ENCODE measurements at regions not wholly inside any gene's neighbourhood (a gene's known extent, or its start where the extent isn't known, plus 50 kb on each side); places are given as distances from the start of the nearest gene placed in this dataset.

GRCh38 chr6:18795726-18796125 is 408.6 kb downstream of the RNF144B start:
- Mint-ChIP-seq H3K36me3 (ENCODE audit: low read depth) (no peaks in the 10 kb centered on the region), H3K4me3 (no peak overlapping the region), H3K4me1 (ENCODE audit: low read depth) (no peaks in the 10 kb centered on the region), H3K27me3 (ENCODE audit: low read depth) (no peaks in the 10 kb centered on the region), H3K27ac (no peak overlapping the region), H3K9me3 (peaks cover 29% of the 10 kb centered on the region)
- DNase-seq (ENCODE audit: low spot score) = no peak

DNA sequence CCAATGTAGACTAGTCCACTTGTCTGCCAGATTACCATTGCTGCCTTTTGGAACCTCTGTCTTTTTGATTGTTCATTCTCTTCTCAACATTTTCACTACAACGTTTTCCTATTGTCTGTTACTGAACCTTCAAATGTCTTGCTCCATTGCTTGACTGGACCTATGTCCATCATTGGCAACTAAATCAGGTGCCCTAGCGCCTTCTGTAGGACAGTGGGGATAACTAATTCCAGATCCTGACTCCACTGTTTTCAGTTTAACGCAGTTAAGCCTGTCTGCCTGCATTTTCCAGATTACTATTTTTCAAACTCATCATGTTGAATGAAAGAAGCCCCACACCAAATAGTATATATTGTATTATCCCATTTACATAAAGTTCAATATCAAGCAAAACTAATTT is 433.6 kb downstream of the RNF144B start:
- DNase-seq (ENCODE audit: low spot score) = no peak
- Mint-ChIP-seq H3K27me3 (ENCODE audit: low read depth) (no peaks in the 10 kb centered on the region), H3K27ac (no peak overlapping the region), H3K9me3 (peaks cover 35% of the 10 kb centered on the region), H3K4me3 (no peak overlapping the region), H3K36me3 (ENCODE audit: low read depth) (no peaks in the 10 kb centered on the region), H3K4me1 (ENCODE audit: low read depth) (no peaks in the 10 kb centered on the region)

DNA sequence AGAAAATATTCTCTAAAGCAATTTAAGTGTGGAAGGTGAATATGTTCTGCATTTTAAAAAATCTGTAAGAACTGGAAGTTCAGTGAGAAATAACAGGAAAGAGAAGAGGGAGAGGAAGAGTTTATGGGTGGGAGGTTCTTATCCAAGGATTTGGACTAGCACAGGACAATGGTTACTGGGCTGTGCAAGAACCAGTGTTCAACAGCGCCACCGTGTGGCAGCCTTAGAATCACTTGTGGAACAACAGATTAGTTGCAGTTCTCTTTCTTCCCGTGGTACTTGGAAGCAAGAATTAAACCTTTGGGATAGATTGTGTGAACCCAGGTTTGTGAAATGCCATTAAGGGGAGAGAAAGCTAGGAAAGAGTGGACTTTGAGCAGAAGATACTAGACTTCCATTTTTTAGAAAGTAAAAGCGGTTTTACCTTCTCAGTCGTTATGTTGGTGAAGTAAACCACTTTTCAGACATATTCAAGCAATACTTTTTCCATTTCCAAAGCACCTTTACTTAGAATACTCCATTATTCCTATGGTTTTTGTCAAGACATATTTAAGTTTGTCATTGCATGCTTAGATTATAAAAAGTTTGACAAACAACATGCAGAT is 436.7 kb downstream of the RNF144B start:
- H3K27ac Mint-ChIP-seq = no peak overlapping the region
- H3K36me3 Mint-ChIP-seq (ENCODE audit: low read depth) = no peaks in the 10 kb centered on the region
- peak; percentile 4 for DNase-seq (ENCODE audit: low spot score)
- no peaks in the 10 kb centered on the region for H3K4me1 Mint-ChIP-seq (ENCODE audit: low read depth)
- peaks cover 56% of the 10 kb centered on the region for H3K9me3 Mint-ChIP-seq
- H3K27me3 Mint-ChIP-seq (ENCODE audit: low read depth) = no peaks in the 10 kb centered on the region
- H3K4me3 Mint-ChIP-seq = no peak overlapping the region

DNA sequence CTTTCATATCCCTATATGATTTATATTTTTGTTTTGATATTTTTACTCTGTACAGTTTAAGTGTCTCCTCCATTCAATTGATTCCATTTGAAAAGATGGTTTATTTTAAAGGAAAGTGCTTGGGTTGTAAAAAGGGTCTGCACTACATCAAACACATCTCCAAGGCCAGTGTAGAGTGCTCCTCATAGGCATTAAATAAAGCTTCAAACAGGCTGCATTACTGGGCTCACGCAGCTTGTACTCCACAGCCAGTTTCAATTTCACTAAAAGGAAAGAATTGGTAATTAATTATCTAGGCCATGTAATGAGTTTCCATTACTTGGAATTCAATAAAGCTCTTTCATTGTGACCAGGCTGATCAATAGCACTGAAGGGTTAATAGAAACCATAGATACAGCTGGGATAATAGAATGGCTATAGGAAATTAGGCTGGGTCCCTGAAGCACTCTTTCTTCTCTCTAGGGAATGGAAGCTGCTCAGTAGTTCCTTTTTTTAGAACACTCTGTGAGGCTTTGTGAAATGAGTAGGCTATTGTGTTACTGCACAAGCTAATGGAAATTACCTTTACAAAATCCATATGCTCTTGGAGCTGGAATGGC is 442.2 kb downstream of the RNF144B start:
- Mint-ChIP-seq H3K27me3 (ENCODE audit: low read depth) (no peaks in the 10 kb centered on the region), H3K36me3 (ENCODE audit: low read depth) (no peaks in the 10 kb centered on the region), H3K4me3 (no peak overlapping the region), H3K9me3 (peaks cover 34% of the 10 kb centered on the region), H3K27ac (no peak overlapping the region), H3K4me1 (ENCODE audit: low read depth) (no peaks in the 10 kb centered on the region)
- no peak for DNase-seq (ENCODE audit: low spot score)

DNA sequence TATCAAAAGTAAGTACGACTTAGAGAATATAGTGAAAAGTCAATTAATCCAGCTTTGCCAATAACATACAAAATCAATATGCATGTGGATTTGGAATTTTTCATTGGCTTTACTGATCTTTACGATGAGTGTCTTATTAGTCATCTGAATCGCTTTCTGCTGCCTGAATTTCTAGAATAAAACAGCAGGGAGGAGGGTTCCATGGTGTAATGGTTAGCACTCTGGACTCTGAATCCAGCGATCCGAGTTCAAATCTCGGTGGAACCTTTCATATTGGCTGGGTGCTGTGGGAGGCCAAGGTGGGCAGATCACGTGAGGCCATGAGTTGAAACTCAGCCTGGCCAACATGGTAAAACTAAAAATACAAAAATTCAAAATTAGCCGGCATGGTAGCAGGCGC is 448.8 kb downstream of the RNF144B start:
- H3K4me1 Mint-ChIP-seq (ENCODE audit: low read depth) = no peaks in the 10 kb centered on the region
- peaks cover 9% of the 10 kb centered on the region for H3K9me3 Mint-ChIP-seq
- H3K27ac Mint-ChIP-seq = no peak overlapping the region
- H3K4me3 Mint-ChIP-seq = no peak overlapping the region
- H3K27me3 Mint-ChIP-seq (ENCODE audit: low read depth) = no peaks in the 10 kb centered on the region
- no peaks in the 10 kb centered on the region for H3K36me3 Mint-ChIP-seq (ENCODE audit: low read depth)
- no peak for DNase-seq (ENCODE audit: low spot score)

DNA sequence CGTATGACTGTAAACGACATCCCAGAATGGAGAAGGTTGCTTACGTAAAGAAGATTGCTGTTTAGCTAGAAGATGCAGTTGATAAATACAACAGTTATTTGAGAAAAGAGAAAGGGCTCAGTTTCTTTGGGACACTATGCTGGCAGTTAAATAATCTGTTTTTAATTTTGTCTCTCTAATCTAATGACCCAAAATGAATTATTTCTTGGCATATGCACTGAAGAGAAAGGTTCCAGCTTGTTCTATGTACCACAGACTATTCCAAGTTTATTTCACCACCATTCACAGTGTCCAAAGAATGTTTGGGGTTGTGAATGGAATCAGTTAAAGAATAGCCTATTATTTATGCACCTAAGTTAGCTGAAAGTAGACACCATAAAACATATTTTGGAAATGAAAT is 449.9 kb downstream of the RNF144B start:
- peaks cover 7% of the 10 kb centered on the region for H3K9me3 Mint-ChIP-seq
- no peak for DNase-seq (ENCODE audit: low spot score)
- no peak overlapping the region for H3K27ac Mint-ChIP-seq
- H3K4me1 Mint-ChIP-seq (ENCODE audit: low read depth) = no peaks in the 10 kb centered on the region
- H3K27me3 Mint-ChIP-seq (ENCODE audit: low read depth) = no peaks in the 10 kb centered on the region
- H3K4me3 Mint-ChIP-seq = no peak overlapping the region
- H3K36me3 Mint-ChIP-seq (ENCODE audit: low read depth) = no peaks in the 10 kb centered on the region

GRCh38 chr6:18842534-18842933 is 455.4 kb downstream of the RNF144B start:
- Mint-ChIP-seq H3K27ac (no peak overlapping the region), H3K9me3 (peaks cover 7% of the 10 kb centered on the region), H3K36me3 (ENCODE audit: low read depth) (no peaks in the 10 kb centered on the region), H3K4me1 (ENCODE audit: low read depth) (no peaks in the 10 kb centered on the region), H3K4me3 (no peak overlapping the region), H3K27me3 (ENCODE audit: low read depth) (no peaks in the 10 kb centered on the region)
- DNase-seq (ENCODE audit: low spot score) = no peak

GRCh38 chr6:18845896-18846295 is 458.7 kb downstream of the RNF144B start:
- no peaks in the 10 kb centered on the region for H3K4me1 Mint-ChIP-seq (ENCODE audit: low read depth)
- H3K9me3 Mint-ChIP-seq = peaks cover 11% of the 10 kb centered on the region
- no peak for DNase-seq (ENCODE audit: low spot score)
- no peaks in the 10 kb centered on the region for H3K36me3 Mint-ChIP-seq (ENCODE audit: low read depth)
- H3K27me3 Mint-ChIP-seq (ENCODE audit: low read depth) = no peaks in the 10 kb centered on the region
- H3K27ac Mint-ChIP-seq = no peak overlapping the region
- H3K4me3 Mint-ChIP-seq = no peak overlapping the region

DNA sequence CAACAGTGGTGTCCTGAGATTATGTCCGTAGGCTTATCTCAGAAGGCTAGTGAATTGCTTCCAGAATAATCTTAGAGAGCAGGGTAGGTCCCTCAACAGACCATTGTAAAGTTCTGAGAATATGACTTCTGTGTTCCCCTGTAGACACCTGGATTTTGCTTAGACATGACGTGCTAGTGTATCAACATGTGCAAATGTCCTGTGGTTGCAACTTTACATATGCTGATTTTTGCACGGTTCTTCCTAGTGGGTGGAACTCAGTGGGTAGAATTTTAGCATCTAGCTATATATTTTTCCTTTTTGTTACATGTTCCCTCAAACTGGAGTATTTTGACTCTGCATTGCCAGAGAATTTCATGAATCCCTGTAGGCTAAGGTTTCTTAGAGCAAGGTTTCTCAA is 459.2 kb downstream of the RNF144B start:
- Mint-ChIP-seq H3K36me3 (ENCODE audit: low read depth) (no peaks in the 10 kb centered on the region), H3K27me3 (ENCODE audit: low read depth) (no peaks in the 10 kb centered on the region), H3K4me3 (no peak overlapping the region), H3K9me3 (peaks cover 11% of the 10 kb centered on the region), H3K4me1 (ENCODE audit: low read depth) (no peaks in the 10 kb centered on the region), H3K27ac (no peak overlapping the region)
- no peak for DNase-seq (ENCODE audit: low spot score)

DNA sequence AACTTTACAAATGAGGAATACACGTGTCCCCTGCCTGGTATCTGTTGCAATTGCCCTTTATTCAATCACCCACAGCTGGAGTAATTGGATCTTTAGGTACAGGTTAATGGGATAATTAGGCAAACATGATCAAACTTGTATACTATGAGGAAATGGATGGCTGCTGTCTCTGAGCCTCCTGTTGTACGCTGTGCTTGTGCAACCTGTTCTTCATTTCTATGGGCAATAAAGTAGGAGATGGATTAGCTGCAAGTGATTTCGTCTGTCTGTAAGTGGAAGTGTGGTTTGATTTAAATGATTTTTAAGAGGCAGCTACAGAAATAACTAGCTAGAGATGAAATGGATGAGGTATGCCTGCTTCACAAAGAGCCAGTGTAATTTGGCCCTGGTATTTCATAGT is 474.1 kb downstream of the RNF144B start:
- peaks cover 21% of the 10 kb centered on the region for H3K9me3 Mint-ChIP-seq
- no peak for DNase-seq (ENCODE audit: low spot score)
- H3K36me3 Mint-ChIP-seq (ENCODE audit: low read depth) = no peaks in the 10 kb centered on the region
- H3K4me1 Mint-ChIP-seq (ENCODE audit: low read depth) = no peaks in the 10 kb centered on the region
- H3K27ac Mint-ChIP-seq = no peak overlapping the region
- H3K27me3 Mint-ChIP-seq (ENCODE audit: low read depth) = no peaks in the 10 kb centered on the region
- H3K4me3 Mint-ChIP-seq = no peak overlapping the region

GRCh38 chr6:18883268-18883667 is 496.1 kb downstream of the RNF144B start:
- Mint-ChIP-seq H3K4me1 (ENCODE audit: low read depth) (no peaks in the 10 kb centered on the region), H3K27me3 (ENCODE audit: low read depth) (no peaks in the 10 kb centered on the region), H3K36me3 (ENCODE audit: low read depth) (no peaks in the 10 kb centered on the region)

GRCh38 chr6:18883851-18884250 is 496.7 kb downstream of the RNF144B start:
- Mint-ChIP-seq H3K4me1 (ENCODE audit: low read depth) (no peaks in the 10 kb centered on the region), H3K9me3 (peaks cover 7% of the 10 kb centered on the region), H3K27ac (no peak overlapping the region), H3K4me3 (no peak overlapping the region), H3K27me3 (ENCODE audit: low read depth) (no peaks in the 10 kb centered on the region), H3K36me3 (ENCODE audit: low read depth) (no peaks in the 10 kb centered on the region)
- no peak for DNase-seq (ENCODE audit: low spot score)

More at GRCh38 chr6:18883268-18883667, 496.1 kb downstream of the RNF144B start:
- H3K4me3 Mint-ChIP-seq = no peak overlapping the region
- DNase-seq (ENCODE audit: low spot score) = no peak
- peaks cover 7% of the 10 kb centered on the region for H3K9me3 Mint-ChIP-seq
- no peak overlapping the region for H3K27ac Mint-ChIP-seq

DNA sequence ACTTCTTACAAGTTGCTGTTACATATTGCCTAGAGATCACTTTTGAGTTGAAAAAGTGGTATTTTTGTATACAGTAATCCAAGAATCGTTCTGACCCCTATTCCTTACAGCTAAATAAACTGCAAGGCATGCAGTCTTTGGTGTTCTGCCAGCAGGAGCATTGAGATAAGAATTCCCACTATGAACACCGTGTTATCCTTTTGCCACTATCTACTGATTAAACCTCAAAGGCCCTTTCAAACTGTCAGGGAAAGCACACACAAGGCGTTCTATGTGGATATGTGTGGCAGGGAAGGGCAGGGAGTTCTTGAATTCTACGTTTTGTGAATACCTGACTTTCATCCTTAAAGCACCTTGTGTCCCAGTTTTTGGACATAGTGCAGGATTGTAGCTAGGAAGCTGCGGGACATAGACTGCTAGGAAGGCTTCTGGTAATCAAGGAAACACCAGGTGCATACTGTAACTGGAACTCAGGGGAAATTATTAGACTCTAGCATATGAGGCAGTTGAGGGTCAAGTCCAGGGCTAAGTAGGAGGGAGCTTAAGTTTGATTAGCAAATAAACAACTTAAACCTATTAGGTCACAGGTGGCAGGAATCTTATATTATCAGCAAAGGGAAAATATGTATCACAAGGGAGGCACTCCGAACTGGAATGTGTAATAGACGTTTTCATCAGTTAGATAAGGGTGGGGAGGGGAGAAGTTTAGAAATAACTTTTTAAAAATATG is 506.6 kb downstream of the RNF144B start:
- DNase-seq (ENCODE audit: low spot score) = no peak
- no peaks in the 10 kb centered on the region for H3K9me3 Mint-ChIP-seq
- no peak overlapping the region for H3K4me3 Mint-ChIP-seq
- no peaks in the 10 kb centered on the region for H3K4me1 Mint-ChIP-seq (ENCODE audit: low read depth)
- no peaks in the 10 kb centered on the region for H3K36me3 Mint-ChIP-seq (ENCODE audit: low read depth)
- no peaks in the 10 kb centered on the region for H3K27me3 Mint-ChIP-seq (ENCODE audit: low read depth)
- H3K27ac Mint-ChIP-seq = no peak overlapping the region

DNA sequence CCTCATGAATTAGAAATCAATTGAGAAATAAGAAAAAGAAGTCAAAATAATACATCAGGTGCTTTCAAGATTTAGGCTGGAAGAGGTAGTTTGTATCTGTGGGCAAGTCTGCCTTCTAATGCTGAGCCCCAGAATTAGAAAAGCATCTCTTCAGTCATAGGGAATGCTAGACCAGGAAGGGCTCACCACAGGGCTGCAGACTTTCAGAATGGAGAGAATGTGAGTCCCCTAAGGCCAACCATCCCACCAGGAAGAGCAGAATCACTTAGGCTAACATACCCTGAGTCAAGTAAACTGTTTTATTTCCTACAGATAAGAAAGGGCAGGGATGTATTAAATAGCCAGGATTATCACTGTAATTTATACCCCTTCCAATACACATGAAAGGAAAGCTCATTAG is 510.2 kb downstream of the RNF144B start:
- no peaks in the 10 kb centered on the region for H3K36me3 Mint-ChIP-seq (ENCODE audit: low read depth)
- H3K4me3 Mint-ChIP-seq = no peak overlapping the region
- H3K27ac Mint-ChIP-seq = no peak overlapping the region
- no peaks in the 10 kb centered on the region for H3K27me3 Mint-ChIP-seq (ENCODE audit: low read depth)
- H3K9me3 Mint-ChIP-seq = no peaks in the 10 kb centered on the region
- H3K4me1 Mint-ChIP-seq (ENCODE audit: low read depth) = no peaks in the 10 kb centered on the region
- DNase-seq (ENCODE audit: low spot score) = no peak

Measured in T-helper 2 cell treated with Interferon-gamma antibody and Interleukin-4, amounts not matched to agents 5 μg/mL and 100 μg/mL, for 36 hours (primary cell).